ENCODE measurements at regions not wholly inside any gene's neighbourhood (a gene's known extent, or its start where the extent isn't known, plus 50 kb on each side); places are given as distances from the start of the nearest gene placed in this dataset.

- H3K4me2 ChIP-seq (ENCODE audit: low read depth, low read length, poor library complexity, severe bottlenecking), result no peak overlapping the region
- no peaks in the 10 kb centered on the region for H4K20me1 ChIP-seq (ENCODE audit: insufficient read depth, low read length, poor library complexity, severe bottlenecking)
- no peak overlapping the region for H3K4me3 ChIP-seq (ENCODE audit: low read length, poor library complexity, severe bottlenecking)
- H3K4me1 ChIP-seq (ENCODE audit: insufficient read depth, low read length, poor library complexity, severe bottlenecking), result no peaks in the 10 kb centered on the region
- no peaks in the 10 kb centered on the region for H3K36me3 ChIP-seq (ENCODE audit: insufficient read depth, low read length)
- H3F3A ChIP-seq (ENCODE audit: low read depth), result no peaks in the 10 kb centered on the region
- H3K9me2 ChIP-seq (replicated peaks; ENCODE audit: low read depth, low read length), result no peaks in the 10 kb centered on the region
- H3K9me3 ChIP-seq (ENCODE audit: insufficient read depth, low read depth, low read length), result no peaks in the 10 kb centered on the region
- TF ChIP-seq EZH2phosphoT487 (IDR thresholded peaks at IDR 0.05; ENCODE audit: borderline replicate concordance) (no peak), CTCF (conservative IDR thresholded peaks at IDR 0.05; ENCODE audit: low read length) (no peak)
- no peak overlapping the region for H2AFZ ChIP-seq (ENCODE audit: low read length)
- no peak overlapping the region for H3K9ac ChIP-seq (ENCODE audit: low read depth, low read length, poor library complexity, severe bottlenecking)
- no peaks in the 10 kb centered on the region for H3K27me3 ChIP-seq (ENCODE audit: insufficient read depth, low read length, poor library complexity, severe bottlenecking)
- H3K79me2 ChIP-seq (ENCODE audit: insufficient read depth, low read length), result no peaks in the 10 kb centered on the region
These were observed 409.6 kb downstream of the GPAM start for GRCh38 chr10:111773950-111774349.

GRCh38 chr10:111774486-111774885, 409.1 kb downstream of the GPAM start:
- Histone ChIP-seq H3K9me3 (ENCODE audit: insufficient read depth, low read depth, low read length) (no peaks in the 10 kb centered on the region), H3F3A (ENCODE audit: low read depth) (no peaks in the 10 kb centered on the region), H3K9ac (ENCODE audit: low read depth, low read length, poor library complexity, severe bottlenecking) (no peak overlapping the region), H3K4me2 (ENCODE audit: low read depth, low read length, poor library complexity, severe bottlenecking) (no peak overlapping the region), H3K4me3 (ENCODE audit: low read length, poor library complexity, severe bottlenecking) (no peak overlapping the region), H3K79me2 (ENCODE audit: insufficient read depth, low read length) (no peaks in the 10 kb centered on the region), H3K36me3 (ENCODE audit: insufficient read depth, low read length) (no peaks in the 10 kb centered on the region), H2AFZ (ENCODE audit: low read length) (no peak overlapping the region), H3K27me3 (ENCODE audit: insufficient read depth, low read length, poor library complexity, severe bottlenecking) (no peaks in the 10 kb centered on the region), H3K9me2 (replicated peaks; ENCODE audit: low read depth, low read length) (no peaks in the 10 kb centered on the region), H3K4me1 (ENCODE audit: insufficient read depth, low read length, poor library complexity, severe bottlenecking) (no peaks in the 10 kb centered on the region), H4K20me1 (ENCODE audit: insufficient read depth, low read length, poor library complexity, severe bottlenecking) (no peaks in the 10 kb centered on the region)
- no peak for TF ChIP-seq CTCF (conservative IDR thresholded peaks at IDR 0.05; ENCODE audit: low read length)
- no peak for TF ChIP-seq EZH2phosphoT487 (IDR thresholded peaks at IDR 0.05; ENCODE audit: borderline replicate concordance)

GRCh38 chr10:111784436-111784835, 399.1 kb downstream of the GPAM start:
- H4K20me1 ChIP-seq (ENCODE audit: insufficient read depth, low read length, poor library complexity, severe bottlenecking), result no peaks in the 10 kb centered on the region
- H3K27me3 ChIP-seq (ENCODE audit: insufficient read depth, low read length, poor library complexity, severe bottlenecking), result no peaks in the 10 kb centered on the region
- H3K79me2 ChIP-seq (ENCODE audit: insufficient read depth, low read length), result no peaks in the 10 kb centered on the region
- no peak overlapping the region for H3K9ac ChIP-seq (ENCODE audit: low read depth, low read length, poor library complexity, severe bottlenecking)
- no peak overlapping the region for H2AFZ ChIP-seq (ENCODE audit: low read length)
- H3F3A ChIP-seq (ENCODE audit: low read depth), result no peaks in the 10 kb centered on the region
- TF ChIP-seq CTCF (conservative IDR thresholded peaks at IDR 0.05; ENCODE audit: low read length), result no peak
- TF ChIP-seq EZH2phosphoT487 (IDR thresholded peaks at IDR 0.05; ENCODE audit: borderline replicate concordance), result no peak
- H3K9me2 ChIP-seq (replicated peaks; ENCODE audit: low read depth, low read length), result no peaks in the 10 kb centered on the region; the same call in 1 of the 2 replicates
- no peaks in the 10 kb centered on the region for H3K36me3 ChIP-seq (ENCODE audit: insufficient read depth, low read length)
- H3K4me2 ChIP-seq (ENCODE audit: low read depth, low read length, poor library complexity, severe bottlenecking), result no peak overlapping the region
- H3K9me3 ChIP-seq (ENCODE audit: insufficient read depth, low read depth, low read length), result no peaks in the 10 kb centered on the region
- no peak overlapping the region for H3K4me3 ChIP-seq (ENCODE audit: low read length, poor library complexity, severe bottlenecking)
- H3K4me1 ChIP-seq (ENCODE audit: insufficient read depth, low read length, poor library complexity, severe bottlenecking), result no peaks in the 10 kb centered on the region

All from Loucy (cell line).